HCT116 (cell line): ENCODE measurements at regions not wholly inside any gene's neighbourhood (a gene's known extent, or its start where the extent isn't known, plus 50 kb on each side); places are given as distances from the start of the nearest gene placed in this dataset.

Source experiments
- EZH2 ChIP-seq: fragments of 200-600 bp; sonication (generic); IDR thresholded peaks from 2 replicates; pipeline ENCODE4 v1.6.1; 2017; ENCODE audit warnings: antibody characterized with exemption, mixed run types
- JUND ChIP-seq: IDR thresholded peaks from 2 replicates; pipeline ENCODE4 v1.6.1; 2012
- MAX ChIP-seq: IDR thresholded peaks from 2 replicates; pipeline ENCODE4 v1.6.1; 2012
- POLR2A ChIP-seq: IDR thresholded peaks from 2 replicates; pipeline ENCODE4 v1.7.0; 2011; ENCODE audit warnings: borderline replicate concordance; ENCODE audit not compliant: insufficient read depth, insufficient read length; ENCODE audit errors: extremely low read depth
- POLR2AphosphoS5 ChIP-seq: IDR thresholded peaks from 2 replicates; pipeline ENCODE4 v1.6.1; 2011; ENCODE audit warnings: mild to moderate bottlenecking, low read depth, low read length, moderate library complexity
- REST ChIP-seq: IDR thresholded peaks from 2 replicates; pipeline ENCODE4 v1.6.1; 2012; ENCODE audit warnings: low read depth
- YY1 ChIP-seq: IDR thresholded peaks from 2 replicates; pipeline ENCODE4 v1.6.1; 2011; ENCODE audit warnings: low read length, low read depth, moderate library complexity, mild to moderate bottlenecking; ENCODE audit not compliant: insufficient replicate concordance; ENCODE audit errors: extremely low read depth
- ZNF274 ChIP-seq: fragments of 200-500 bp; sonication (Bioruptor generic); IDR thresholded peaks from 2 replicates; pipeline ENCODE4 v1.6.1; 2014; ENCODE audit warnings: mild to moderate bottlenecking, low read depth, low read length, inconsistent platforms
- TF ChIP-seq, protein P1 (sequence below), 3 experiments: fragments of 200-600 bp in 1 of 3; sonication (generic) in 1 of 3; IDR thresholded peaks in 2 of 3; conservative IDR thresholded peaks in 1 of 3; 2 replicates each; pipeline ENCODE4 v1.5.1; 2012 to 2017; ENCODE audit warnings: low read depth in 2 of 3, low read length in 2 of 3, antibody characterized with exemption in 1 of 3, borderline replicate concordance in 1 of 3, control low read depth in 1 of 3, mild to moderate bottlenecking in 1 of 3, mixed read lengths in 1 of 3, mixed run types in 1 of 3, moderate library complexity in 1 of 3; ENCODE audit not compliant: insufficient read depth in 1 of 3
- TF ChIP-seq, protein P2 (sequence below): IDR thresholded peaks from 2 replicates; pipeline ENCODE4 v1.6.1; 2012

DNA sequence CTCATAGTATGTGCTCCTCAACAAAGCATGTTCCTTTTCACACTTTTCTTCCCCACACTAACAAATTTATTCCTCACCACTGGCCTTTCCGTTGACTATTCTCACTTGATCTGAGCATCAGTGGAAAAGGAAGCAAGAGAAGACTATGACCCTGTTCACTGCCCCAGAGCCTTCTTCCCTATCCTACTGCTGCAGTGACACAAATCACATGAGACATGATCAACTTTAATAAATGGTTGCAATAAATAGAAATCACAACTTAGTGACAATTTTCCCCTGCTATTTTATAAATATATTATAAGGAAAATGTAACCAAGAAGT is 438.7 kb upstream of the SOX9 start:
- TF ChIP-seq MAX (no peak), JUND (no peak), POLR2AphosphoS5 (no peak), ZNF274 (no peak), POLR2A (no peak), EZH2 (no peak), YY1 (no peak), REST (no peak)
- TF ChIP-seq, protein P1, sequence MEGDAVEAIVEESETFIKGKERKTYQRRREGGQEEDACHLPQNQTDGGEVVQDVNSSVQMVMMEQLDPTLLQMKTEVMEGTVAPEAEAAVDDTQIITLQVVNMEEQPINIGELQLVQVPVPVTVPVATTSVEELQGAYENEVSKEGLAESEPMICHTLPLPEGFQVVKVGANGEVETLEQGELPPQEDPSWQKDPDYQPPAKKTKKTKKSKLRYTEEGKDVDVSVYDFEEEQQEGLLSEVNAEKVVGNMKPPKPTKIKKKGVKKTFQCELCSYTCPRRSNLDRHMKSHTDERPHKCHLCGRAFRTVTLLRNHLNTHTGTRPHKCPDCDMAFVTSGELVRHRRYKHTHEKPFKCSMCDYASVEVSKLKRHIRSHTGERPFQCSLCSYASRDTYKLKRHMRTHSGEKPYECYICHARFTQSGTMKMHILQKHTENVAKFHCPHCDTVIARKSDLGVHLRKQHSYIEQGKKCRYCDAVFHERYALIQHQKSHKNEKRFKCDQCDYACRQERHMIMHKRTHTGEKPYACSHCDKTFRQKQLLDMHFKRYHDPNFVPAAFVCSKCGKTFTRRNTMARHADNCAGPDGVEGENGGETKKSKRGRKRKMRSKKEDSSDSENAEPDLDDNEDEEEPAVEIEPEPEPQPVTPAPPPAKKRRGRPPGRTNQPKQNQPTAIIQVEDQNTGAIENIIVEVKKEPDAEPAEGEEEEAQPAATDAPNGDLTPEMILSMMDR (IDR thresholded peaks at IDR 0.05 in 2 of 3, conservative IDR thresholded peaks at IDR 0.05 in 1 of 3; ENCODE audit: borderline replicate concordance in 1 of 3, insufficient read depth in 1 of 3, low read depth in 2 of 3, low read length in 2 of 3): no peak
- TF ChIP-seq, protein P2, sequence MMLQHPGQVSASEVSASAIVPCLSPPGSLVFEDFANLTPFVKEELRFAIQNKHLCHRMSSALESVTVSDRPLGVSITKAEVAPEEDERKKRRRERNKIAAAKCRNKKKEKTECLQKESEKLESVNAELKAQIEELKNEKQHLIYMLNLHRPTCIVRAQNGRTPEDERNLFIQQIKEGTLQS: no peak
